ENCODE measurements at regions not wholly inside any gene's neighbourhood (a gene's known extent, or its start where the extent isn't known, plus 50 kb on each side); places are given as distances from the start of the nearest gene placed in this dataset.

GRCh38 chr2:56613254-56613653, 429.5 kb downstream of the CCDC85A start:
- H3K9ac ChIP-seq (ENCODE audit: low read length in 3 of 3): no peak overlapping the region
- H3K9me3 ChIP-seq (ENCODE audit: control insufficient read depth in 2 of 3, insufficient read depth in 1 of 3, low read length in 3 of 3): no peaks in the 10 kb centered on the region
- no peak overlapping the region for H3K27ac ChIP-seq (ENCODE audit: low read depth in 2 of 2, low read length in 2 of 2)
- H3K27me3 ChIP-seq (ENCODE audit: control insufficient read depth, insufficient read depth, low read length): no peaks in the 10 kb centered on the region
- DNase-seq (no peak), FAIRE-seq (no peak)
- H3K4me3 ChIP-seq (ENCODE audit: low read length in 3 of 3): no peak overlapping the region
- intact Hi-C loops (cut with DNase I): no loop called here
- no peaks in the 10 kb centered on the region for H3K36me3 ChIP-seq (ENCODE audit: control insufficient read depth in 2 of 3, insufficient read depth in 3 of 3, low read length in 3 of 3)
- no peaks in the 10 kb centered on the region for H3K4me1 ChIP-seq (ENCODE audit: control insufficient read depth in 2 of 3, insufficient read depth in 2 of 3, low read depth in 1 of 3, low read length in 3 of 3)
- no peak for TF ChIP-seq CTCF (IDR thresholded peaks at IDR 0.05; ENCODE audit: borderline replicate concordance, extremely low read depth, insufficient read depth)

GRCh38 chr2:56613920-56614319, 430.1 kb downstream of the CCDC85A start:
- Histone ChIP-seq H3K9ac (ENCODE audit: low read length in 3 of 3) (no peak overlapping the region), H3K4me1 (ENCODE audit: control insufficient read depth in 2 of 3, insufficient read depth in 2 of 3, low read depth in 1 of 3, low read length in 3 of 3) (no peaks in the 10 kb centered on the region), H3K27ac (ENCODE audit: low read depth in 2 of 2, low read length in 2 of 2) (no peak overlapping the region), H3K9me3 (ENCODE audit: control insufficient read depth in 2 of 3, insufficient read depth in 1 of 3, low read length in 3 of 3) (no peaks in the 10 kb centered on the region), H3K27me3 (ENCODE audit: control insufficient read depth, insufficient read depth, low read length) (no peaks in the 10 kb centered on the region), H3K36me3 (ENCODE audit: control insufficient read depth in 2 of 3, insufficient read depth in 3 of 3, low read length in 3 of 3) (no peaks in the 10 kb centered on the region), H3K4me3 (ENCODE audit: low read length in 3 of 3) (no peak overlapping the region)
- intact Hi-C loops (cut with DNase I): no loop called here
- DNase-seq (no peak), FAIRE-seq (no peak)
- no peak for TF ChIP-seq CTCF (IDR thresholded peaks at IDR 0.05; ENCODE audit: borderline replicate concordance, extremely low read depth, insufficient read depth)

- H3K9me3 ChIP-seq (ENCODE audit: control insufficient read depth in 2 of 3, insufficient read depth in 1 of 3, low read length in 3 of 3): no peaks in the 10 kb centered on the region
- H3K4me3 ChIP-seq (ENCODE audit: low read length in 3 of 3): no peak overlapping the region
- no peaks in the 10 kb centered on the region for H3K36me3 ChIP-seq (ENCODE audit: control insufficient read depth in 2 of 3, insufficient read depth in 3 of 3, low read length in 3 of 3)
- no peak for FAIRE-seq
- no peak for TF ChIP-seq CTCF (IDR thresholded peaks at IDR 0.05; ENCODE audit: borderline replicate concordance, extremely low read depth, insufficient read depth)
- H3K27ac ChIP-seq (ENCODE audit: low read depth in 2 of 2, low read length in 2 of 2): no peak overlapping the region
- H3K27me3 ChIP-seq (ENCODE audit: control insufficient read depth, insufficient read depth, low read length): no peaks in the 10 kb centered on the region
- no peak for DNase-seq
- intact Hi-C loops (cut with DNase I): no loop called here
- no peak overlapping the region for H3K9ac ChIP-seq (ENCODE audit: low read length in 3 of 3)
- no peaks in the 10 kb centered on the region for H3K4me1 ChIP-seq (ENCODE audit: control insufficient read depth in 2 of 3, insufficient read depth in 2 of 3, low read depth in 1 of 3, low read length in 3 of 3)
Measured at GRCh38 chr2:56615760-56616159, 432.0 kb downstream of the CCDC85A start.

GRCh38 chr2:56624181-56624580, 440.4 kb downstream of the CCDC85A start:
- FAIRE-seq (no peak), DNase-seq (no peak)
- H3K27ac ChIP-seq (ENCODE audit: low read depth in 2 of 2, low read length in 2 of 2): no peak overlapping the region
- no peaks in the 10 kb centered on the region for H3K36me3 ChIP-seq (ENCODE audit: control insufficient read depth in 2 of 3, insufficient read depth in 3 of 3, low read length in 3 of 3)
- no peaks in the 10 kb centered on the region for H3K27me3 ChIP-seq (ENCODE audit: control insufficient read depth, insufficient read depth, low read length)
- H3K4me3 ChIP-seq (ENCODE audit: low read length in 3 of 3): no peak overlapping the region
- intact Hi-C loops (cut with DNase I): no loop called here
- no peaks in the 10 kb centered on the region for H3K4me1 ChIP-seq (ENCODE audit: control insufficient read depth in 2 of 3, insufficient read depth in 2 of 3, low read depth in 1 of 3, low read length in 3 of 3)
- no peak overlapping the region for H3K9ac ChIP-seq (ENCODE audit: low read length in 3 of 3)
- no peaks in the 10 kb centered on the region for H3K9me3 ChIP-seq (ENCODE audit: control insufficient read depth in 2 of 3, insufficient read depth in 1 of 3, low read length in 3 of 3)
- TF ChIP-seq CTCF (IDR thresholded peaks at IDR 0.05; ENCODE audit: borderline replicate concordance, extremely low read depth, insufficient read depth): no peak

Measured in kidney (tissue), 13 donors.